ENCODE measurements at regions not wholly inside any gene's neighbourhood (a gene's known extent, or its start where the extent isn't known, plus 50 kb on each side); places are given as distances from the start of the nearest gene placed in this dataset.

DNA sequence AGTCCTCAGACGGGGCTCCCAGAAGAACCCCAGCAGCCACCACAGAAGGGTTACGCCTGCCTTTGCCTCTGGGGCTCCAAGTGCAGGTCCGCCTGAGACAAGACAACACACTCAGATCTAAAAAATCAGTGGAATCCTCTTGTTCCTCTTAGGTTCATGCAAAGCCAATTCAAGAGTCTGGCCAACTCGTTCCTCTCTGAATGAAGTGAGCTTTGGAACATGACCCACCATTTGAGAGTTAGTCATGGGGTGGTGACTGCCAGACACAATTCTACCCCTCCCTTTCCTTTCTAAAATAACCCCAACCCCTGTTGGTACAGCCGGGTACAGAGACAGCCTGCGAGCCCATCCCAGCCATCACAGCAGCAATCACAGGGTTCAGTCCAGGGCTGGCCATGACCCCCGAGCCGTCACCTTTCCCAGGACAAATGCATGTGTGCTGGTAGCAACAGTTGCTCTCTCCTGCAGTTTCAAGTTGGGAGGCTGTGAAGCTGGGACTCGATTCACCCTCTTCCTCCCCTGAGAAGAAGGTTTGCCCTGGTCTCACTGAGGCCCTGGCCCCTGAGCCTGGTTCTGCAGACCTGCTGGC, 183.1 kb upstream of the SH3BP4 start:
- DNase-seq: no peak
- 79% methylated on average over 9 of the region's 9 CpGs; no CpG with 5 or more reads in 1 of the 2 donors for WGBS, 2 donors (ENCODE audit: low coverage in 1 of 2)
- in situ Hi-C loops (cut with MboI; ENCODE audit: low pct_ligation_motif_present in 1 of 4, low pct_unique_long_range_greater_than_20kb in 1 of 4, low sequenced_read_pairs in 3 of 4): no loop called here

DNA sequence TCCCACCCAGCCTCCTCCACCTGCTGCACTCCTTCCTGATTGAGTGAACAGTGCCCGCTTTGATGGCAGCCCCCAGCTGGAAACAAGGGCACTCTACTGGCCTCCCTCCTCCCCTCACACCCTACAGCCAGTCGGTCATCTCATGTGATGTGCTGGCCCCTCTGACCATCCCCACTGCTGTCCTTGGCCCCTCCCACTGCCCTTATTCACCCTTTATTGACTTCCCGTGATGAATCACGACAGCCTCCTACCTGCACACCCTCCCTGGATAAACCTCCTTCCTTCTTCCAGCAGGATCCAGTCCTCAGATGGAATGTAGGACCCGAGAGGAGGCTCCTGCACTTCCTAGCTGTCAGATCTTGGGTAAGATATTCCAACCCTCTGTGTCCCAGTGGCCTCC, 186.5 kb upstream of the SH3BP4 start:
- Histone ChIP-seq H3K27me3 (no peaks in the 10 kb centered on the region), H3K4me1 (no peaks in the 10 kb centered on the region), H3K36me3 (no peaks in the 10 kb centered on the region), H3K4me3 (no peak overlapping the region), H3K9me3 (no peaks in the 10 kb centered on the region), H3K27ac (no peak overlapping the region)
- intact Hi-C loops (cut with DNase I; ENCODE audit: low total_unique reads) (no loop called here), in situ Hi-C loops (cut with MboI; ENCODE audit: low pct_ligation_motif_present in 1 of 4, low pct_unique_long_range_greater_than_20kb in 1 of 4, low sequenced_read_pairs in 3 of 4) (no loop called here)
- DNase-seq: no peak
- WGBS, 2 donors (ENCODE audit: low coverage in 1 of 2): 78% methylated on average over 5 of the region's 5 CpGs; no CpG with 5 or more reads in 1 of the 2 donors
- TF ChIP-seq POLR2A (IDR thresholded peaks at IDR 0.05): no peak

More for the DNA sequence above, 183.1 kb upstream of the SH3BP4 start:
- Histone ChIP-seq H3K27ac (no peak overlapping the region), H3K27me3 (no peaks in the 10 kb centered on the region), H3K4me1 (no peaks in the 10 kb centered on the region), H3K9me3 (no peaks in the 10 kb centered on the region), H3K4me3 (no peak overlapping the region), H3K36me3 (no peaks in the 10 kb centered on the region)
- intact Hi-C loops (cut with DNase I; ENCODE audit: low total_unique reads): no loop called here
- TF ChIP-seq POLR2AphosphoS5 (IDR thresholded peaks at IDR 0.05): no peak
- TF ChIP-seq POLR2A (IDR thresholded peaks at IDR 0.05): no peak

DNA sequence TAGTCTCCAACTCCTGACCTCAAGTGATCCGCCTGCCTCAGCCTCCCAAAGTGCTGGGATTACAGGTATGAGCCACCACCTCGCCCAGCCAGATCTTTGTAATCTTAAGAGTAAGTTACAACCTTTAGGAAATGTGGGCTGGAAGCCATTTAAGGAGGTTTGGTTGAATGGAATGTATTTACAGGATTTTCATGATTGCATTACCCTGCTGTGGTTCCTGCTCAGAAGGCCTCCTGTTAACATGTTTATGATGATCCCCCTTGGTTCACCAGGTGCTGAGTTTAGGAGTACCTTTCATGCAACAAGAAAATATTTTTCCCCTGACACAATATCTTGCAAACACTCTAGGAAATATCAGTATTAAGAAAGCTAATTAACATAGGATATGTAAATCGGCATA, 187.4 kb upstream of the SH3BP4 start:
- intact Hi-C loops (cut with DNase I; ENCODE audit: low total_unique reads): no loop called here
- no peak overlapping the region for H3K27ac ChIP-seq

DNA sequence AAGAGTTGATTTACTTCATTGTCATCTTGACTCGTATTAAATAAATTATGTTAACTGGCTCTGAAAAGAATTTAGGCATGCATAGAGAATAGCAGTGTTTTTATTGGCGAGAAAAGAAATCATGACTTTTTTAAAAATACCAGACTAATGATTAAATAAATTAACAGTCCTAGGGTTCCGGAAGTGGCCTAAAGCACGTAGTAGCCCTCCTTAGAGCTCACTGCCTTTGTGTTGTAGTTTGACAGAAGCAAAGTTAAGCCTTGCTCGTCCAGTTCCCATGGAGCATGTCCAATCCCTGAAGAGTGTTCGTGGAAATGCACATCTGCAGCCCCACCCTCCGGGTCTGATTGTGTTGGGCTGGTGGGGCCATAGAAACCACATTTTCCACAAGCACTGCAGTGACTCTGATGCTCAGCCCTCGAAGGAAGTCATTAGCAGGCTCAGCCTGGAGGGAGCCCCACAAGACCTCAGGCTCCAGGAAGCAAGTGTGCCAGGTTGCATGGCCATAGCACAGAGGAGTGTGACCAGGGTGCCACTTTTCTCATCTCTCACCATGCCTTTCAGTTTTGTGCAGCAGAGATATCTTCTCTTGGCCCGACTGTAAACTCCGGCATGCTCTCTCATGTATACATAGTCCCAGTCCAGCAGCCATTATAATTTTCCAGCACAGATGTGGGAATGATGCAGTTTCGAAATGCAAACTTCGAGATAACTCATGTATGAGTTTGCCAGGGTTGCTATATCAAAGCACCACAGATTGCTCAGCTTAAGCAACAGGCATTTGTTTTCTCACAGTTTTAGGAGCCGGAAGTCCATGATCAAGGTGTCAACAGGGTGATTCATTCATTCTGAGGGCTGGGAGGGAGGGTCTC, 188.6 kb upstream of the SH3BP4 start:
- Histone ChIP-seq H3K4me3 (no peak overlapping the region), H3K36me3 (no peaks in the 10 kb centered on the region), H3K27ac (no peak overlapping the region), H3K4me1 (no peaks in the 10 kb centered on the region), H3K27me3 (no peaks in the 10 kb centered on the region), H3K9me3 (no peaks in the 10 kb centered on the region)
- TF ChIP-seq POLR2AphosphoS5 (IDR thresholded peaks at IDR 0.05) (no peak), POLR2A (IDR thresholded peaks at IDR 0.05) (no peak), EP300 (IDR thresholded peaks at IDR 0.05; ENCODE audit: low read depth) (no peak)
- TF ChIP-seq, protein P1, sequence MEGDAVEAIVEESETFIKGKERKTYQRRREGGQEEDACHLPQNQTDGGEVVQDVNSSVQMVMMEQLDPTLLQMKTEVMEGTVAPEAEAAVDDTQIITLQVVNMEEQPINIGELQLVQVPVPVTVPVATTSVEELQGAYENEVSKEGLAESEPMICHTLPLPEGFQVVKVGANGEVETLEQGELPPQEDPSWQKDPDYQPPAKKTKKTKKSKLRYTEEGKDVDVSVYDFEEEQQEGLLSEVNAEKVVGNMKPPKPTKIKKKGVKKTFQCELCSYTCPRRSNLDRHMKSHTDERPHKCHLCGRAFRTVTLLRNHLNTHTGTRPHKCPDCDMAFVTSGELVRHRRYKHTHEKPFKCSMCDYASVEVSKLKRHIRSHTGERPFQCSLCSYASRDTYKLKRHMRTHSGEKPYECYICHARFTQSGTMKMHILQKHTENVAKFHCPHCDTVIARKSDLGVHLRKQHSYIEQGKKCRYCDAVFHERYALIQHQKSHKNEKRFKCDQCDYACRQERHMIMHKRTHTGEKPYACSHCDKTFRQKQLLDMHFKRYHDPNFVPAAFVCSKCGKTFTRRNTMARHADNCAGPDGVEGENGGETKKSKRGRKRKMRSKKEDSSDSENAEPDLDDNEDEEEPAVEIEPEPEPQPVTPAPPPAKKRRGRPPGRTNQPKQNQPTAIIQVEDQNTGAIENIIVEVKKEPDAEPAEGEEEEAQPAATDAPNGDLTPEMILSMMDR (IDR thresholded peaks at IDR 0.05): no peak
- DNase-seq: no peak
- intact Hi-C loops (cut with DNase I; ENCODE audit: low total_unique reads) (no loop called here), in situ Hi-C loops (cut with MboI; ENCODE audit: low pct_ligation_motif_present in 1 of 4, low pct_unique_long_range_greater_than_20kb in 1 of 4, low sequenced_read_pairs in 3 of 4) (no loop called here)
- WGBS, 2 donors (ENCODE audit: low coverage in 1 of 2): 51 to 66% methylated on average over 5 to 13 of the region's 13 CpGs

More for the DNA sequence above, 187.4 kb upstream of the SH3BP4 start:
- Histone ChIP-seq H3K4me1 (no peaks in the 10 kb centered on the region), H3K36me3 (no peaks in the 10 kb centered on the region), H3K27me3 (no peaks in the 10 kb centered on the region), H3K4me3 (no peak overlapping the region), H3K9me3 (no peaks in the 10 kb centered on the region)
- TF ChIP-seq, protein P1 (IDR thresholded peaks at IDR 0.05): no peak
- no peak for TF ChIP-seq POLR2A (IDR thresholded peaks at IDR 0.05)
- TF ChIP-seq POLR2AphosphoS5 (IDR thresholded peaks at IDR 0.05): no peak
- no peak for TF ChIP-seq EP300 (IDR thresholded peaks at IDR 0.05; ENCODE audit: low read depth)
- 88 to 100% methylated on average over 1 to 3 of the region's 3 CpGs for WGBS, 2 donors (ENCODE audit: low coverage in 1 of 2)
- no peak for DNase-seq
- in situ Hi-C loops (cut with MboI; ENCODE audit: low pct_ligation_motif_present in 1 of 4, low pct_unique_long_range_greater_than_20kb in 1 of 4, low sequenced_read_pairs in 3 of 4): no loop called here

DNA sequence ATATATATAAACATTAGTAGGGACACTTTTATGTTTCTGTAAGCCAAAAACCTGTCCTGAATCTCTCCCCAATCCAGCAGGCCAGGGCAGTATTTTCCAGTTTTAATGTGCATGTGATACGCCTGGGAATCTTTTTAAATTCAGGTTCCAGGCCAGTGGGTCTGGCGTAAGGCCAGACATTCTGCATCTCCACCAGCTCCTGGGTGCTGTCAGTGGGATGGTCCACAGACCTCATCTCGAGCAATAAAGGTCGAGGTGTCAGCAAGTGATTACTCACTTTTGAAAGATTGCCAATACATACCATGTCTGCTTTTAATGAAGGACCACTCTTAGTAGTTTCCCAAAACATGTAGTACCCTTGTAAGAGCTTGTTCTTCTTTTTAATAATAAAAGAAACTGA, 189.9 kb upstream of the SH3BP4 start:
- H3K36me3 ChIP-seq: no peaks in the 10 kb centered on the region
- in situ Hi-C loops (cut with MboI; ENCODE audit: low pct_ligation_motif_present in 1 of 4, low pct_unique_long_range_greater_than_20kb in 1 of 4, low sequenced_read_pairs in 3 of 4) (no loop called here), intact Hi-C loops (cut with DNase I; ENCODE audit: low total_unique reads) (no loop called here)
- no peak overlapping the region for H3K27ac ChIP-seq
- H3K4me1 ChIP-seq: no peaks in the 10 kb centered on the region
- no peak for DNase-seq
- TF ChIP-seq EP300 (IDR thresholded peaks at IDR 0.05; ENCODE audit: low read depth) (no peak), POLR2A (IDR thresholded peaks at IDR 0.05) (no peak), POLR2AphosphoS5 (IDR thresholded peaks at IDR 0.05) (no peak)
- TF ChIP-seq, protein P1 (IDR thresholded peaks at IDR 0.05): no peak
- no peak overlapping the region for H3K4me3 ChIP-seq
- H3K9me3 ChIP-seq: no peaks in the 10 kb centered on the region
- 68 to 71% methylated on average over 2 to 4 of the region's 4 CpGs for WGBS, 2 donors (ENCODE audit: low coverage in 1 of 2)
- H3K27me3 ChIP-seq: no peaks in the 10 kb centered on the region

Measured in transverse colon (tissue), 4 donors.